ENCODE measurements at regions not wholly inside any gene's neighbourhood (a gene's known extent, or its start where the extent isn't known, plus 50 kb on each side); places are given as distances from the start of the nearest gene placed in this dataset.
"Not testable (repeated sequence)": the region's sequence is repeated elsewhere in the genome, so short reads cannot be mapped to it uniquely, and the experiment has no call there.

DNA sequence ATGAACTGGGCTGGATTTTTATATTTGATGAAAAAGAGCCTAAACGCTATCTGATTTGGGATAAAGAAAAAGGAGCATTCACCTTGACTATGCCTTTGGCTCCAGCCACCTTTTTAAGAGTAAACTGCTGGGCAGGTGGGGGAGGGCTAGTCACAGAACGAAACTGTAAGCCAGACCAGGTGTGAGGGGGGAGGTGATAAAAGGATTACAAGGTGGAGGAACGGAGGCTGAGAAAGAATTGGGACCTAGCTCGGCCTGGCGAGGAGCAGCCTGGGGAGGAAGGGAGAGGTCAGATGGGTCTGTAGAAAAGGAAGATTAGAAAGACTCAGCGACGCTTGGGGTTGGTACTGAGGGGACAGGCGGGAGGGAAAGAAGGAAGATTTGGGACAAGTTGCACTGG lies 805.4 kb upstream of the ID2 start:
- 0% methylated on average over 4 of the region's 8 CpGs for WGBS (ENCODE audit: insufficient coverage, low coverage, missing lambda C conversion rate)
- H2AFZ ChIP-seq (ENCODE audit: low read depth, low read length); H3K4me3 ChIP-seq; H3K79me2 ChIP-seq (ENCODE audit: control insufficient read depth, insufficient read depth, low read length); intact Hi-C loops (cut with micrococcal nuclease); BruUV-seq (replicated peaks); H3K9ac ChIP-seq (ENCODE audit: insufficient read depth in 1 of 2, low read depth in 2 of 2, low read length in 2 of 2); H4K20me1 ChIP-seq (replicated peaks; ENCODE audit: control insufficient read depth, insufficient read depth, low read length); in situ Hi-C loops (cut with MboI); H3K4me1 ChIP-seq (replicated peaks in 1 of 2; ENCODE audit: control insufficient read depth in 2 of 2, insufficient read depth in 2 of 2, low read length in 2 of 2); H3K4me2 ChIP-seq (ENCODE audit: insufficient read depth, low read length); ATAC-seq; H3K27ac ChIP-seq (ENCODE audit: extremely low read depth, low read depth, low read length); H3K9me1 ChIP-seq (ENCODE audit: control insufficient read depth, insufficient read depth, low read length); H3K36me3 ChIP-seq (ENCODE audit: control insufficient read depth, insufficient read depth, low read length); DNase-seq (ENCODE audit: extremely low read depth in 1 of 4, low spot score in 3 of 4); H3K9me3 ChIP-seq (replicated peaks; ENCODE audit: control insufficient read depth, insufficient read depth, low read depth, low read length); CTCF ChIA-PET (ENCODE audit: low intra/inter-chr PET ratio); POLR2A ChIA-PET; H3K27me3 ChIP-seq (ENCODE audit: control insufficient read depth in 2 of 2, insufficient read depth in 2 of 2, low read length in 2 of 2); FAIRE-seq: not testable (repeated sequence)

DNA sequence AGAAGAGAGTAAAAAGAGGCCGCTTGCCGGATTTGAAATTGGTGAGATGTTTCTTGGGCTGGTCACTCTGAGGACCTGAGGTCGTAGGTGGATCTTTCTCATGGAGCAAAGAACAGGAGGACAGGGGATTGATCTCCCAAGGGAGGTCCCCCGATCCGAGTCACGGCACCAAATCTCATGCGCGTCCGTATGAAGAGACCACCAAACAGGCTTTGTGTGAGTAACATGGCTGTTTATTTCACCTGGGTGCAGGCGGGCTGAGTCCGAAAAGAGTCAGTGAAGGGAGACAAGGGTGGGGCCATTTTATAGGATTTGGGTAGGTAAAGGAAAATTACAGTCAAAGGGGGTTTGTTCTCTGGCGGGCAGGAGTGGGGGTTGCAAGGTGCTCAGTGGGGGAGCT lies 803.6 kb upstream of the ID2 start:
- H3K36me3 ChIP-seq (ENCODE audit: control insufficient read depth, insufficient read depth, low read length); H3K4me3 ChIP-seq; H3K9me3 ChIP-seq (replicated peaks; ENCODE audit: control insufficient read depth, insufficient read depth, low read depth, low read length); H4K20me1 ChIP-seq (replicated peaks; ENCODE audit: control insufficient read depth, insufficient read depth, low read length); FAIRE-seq; H3K27ac ChIP-seq (ENCODE audit: extremely low read depth, low read depth, low read length); H3K27me3 ChIP-seq (ENCODE audit: control insufficient read depth in 2 of 2, insufficient read depth in 2 of 2, low read length in 2 of 2); H3K9me1 ChIP-seq (ENCODE audit: control insufficient read depth, insufficient read depth, low read length); H3K79me2 ChIP-seq (ENCODE audit: control insufficient read depth, insufficient read depth, low read length); H2AFZ ChIP-seq (ENCODE audit: low read depth, low read length); H3K4me1 ChIP-seq (replicated peaks in 1 of 2; ENCODE audit: control insufficient read depth in 2 of 2, insufficient read depth in 2 of 2, low read length in 2 of 2); ATAC-seq; H3K4me2 ChIP-seq (ENCODE audit: insufficient read depth, low read length); in situ Hi-C loops (cut with MboI); intact Hi-C loops (cut with micrococcal nuclease); BruUV-seq (replicated peaks); H3K9ac ChIP-seq (ENCODE audit: insufficient read depth in 1 of 2, low read depth in 2 of 2, low read length in 2 of 2); CTCF ChIA-PET (ENCODE audit: low intra/inter-chr PET ratio); DNase-seq (ENCODE audit: extremely low read depth in 1 of 4, low spot score in 3 of 4); POLR2A ChIA-PET: not testable (repeated sequence)
- 8% methylated on average over 10 of the region's 12 CpGs for WGBS (ENCODE audit: insufficient coverage, low coverage, missing lambda C conversion rate)

All from K562 (cell line).